Kidney (tissue), 13 donors: ENCODE measurements at regions not wholly inside any gene's neighbourhood (a gene's known extent, or its start where the extent isn't known, plus 50 kb on each side); places are given as distances from the start of the nearest gene placed in this dataset.

Experiments
- DNase-seq, 5 donors: peaks; one replicate each; pipeline ENCODE4 v3.0.0-alpha.2; 2013 to 2020
- FAIRE-seq: peaks from 2 replicates; lab custom pipeline; 2012; peaks lifted over from hg19 to GRCh38; lab: Jason Lieb, UNC
- H3K27ac ChIP-seq, 2 donors: one replicate each; pipeline ENCODE4 v1.7.0; 2013; ENCODE audit warnings: low read depth in 2 of 2, low read length in 2 of 2, inconsistent platforms in 1 of 2
- H3K27me3 ChIP-seq: one replicate; pipeline ENCODE4 v1.7.1; 2013; ENCODE audit warnings: low read length, inconsistent platforms; ENCODE audit not compliant: control insufficient read depth, insufficient read depth
- H3K36me3 ChIP-seq, 3 donors: one replicate each; pipeline versions ENCODE4 v1.7.0 to v1.7.1; 2013; ENCODE audit warnings: low read length in 3 of 3, control low read depth in 1 of 3, inconsistent platforms in 1 of 3; ENCODE audit not compliant: insufficient read depth in 3 of 3, control insufficient read depth in 2 of 3
- H3K4me1 ChIP-seq, 3 donors: one replicate each; pipeline versions ENCODE4 v1.7.0 to v1.7.1; 2013; ENCODE audit warnings: low read length in 3 of 3, inconsistent platforms in 1 of 3, low read depth in 1 of 3; ENCODE audit not compliant: control insufficient read depth in 2 of 3, insufficient read depth in 2 of 3
- H3K4me3 ChIP-seq, 3 donors: one replicate each; pipeline versions ENCODE4 v1.7.0 to v1.8.1; 2013; ENCODE audit warnings: low read length in 3 of 3, control low read depth in 1 of 3, inconsistent platforms in 1 of 3
- H3K9ac ChIP-seq, 3 donors: one replicate each; pipeline versions ENCODE4 v1.7.0 to v1.7.1; 2013; ENCODE audit warnings: low read length in 3 of 3, control low read depth in 1 of 3, inconsistent platforms in 1 of 3
- H3K9me3 ChIP-seq, 3 donors: one replicate each; pipeline versions ENCODE4 v1.7.0 to v1.7.1; 2013; ENCODE audit warnings: low read length in 3 of 3, control low read depth in 1 of 3, inconsistent platforms in 1 of 3; ENCODE audit not compliant: control insufficient read depth in 2 of 3, insufficient read depth in 1 of 3
- intact Hi-C: fragments of 100-400 bp; cut with DNase I; formaldehyde crosslinking; loops from one replicate; pipeline ENCODE4 v1.11.1; 2022
- TF ChIP-seq, protein P1 (sequence below): IDR thresholded peaks from 3 replicates; pipeline ENCODE4 v1.5.1; 2012; ENCODE audit warnings: mild to moderate bottlenecking, moderate library complexity, borderline replicate concordance; ENCODE audit not compliant: insufficient read depth; ENCODE audit errors: extremely low read depth
- donor health status: control.
- donor health status: control.
- donor health status: control.
- donor health status: control.
- donor health status: control.
- donor health status: DM: yes; HTN: yes; CAD: no.
- donor health status: Normal renal cell carcinoma (clear cell type).

- H3K9me3 ChIP-seq, result no peaks in the 10 kb centered on the region
- no peak overlapping the region for H3K4me3 ChIP-seq
- H3K4me1 ChIP-seq, result no peaks in the 10 kb centered on the region
- TF ChIP-seq, protein P1, sequence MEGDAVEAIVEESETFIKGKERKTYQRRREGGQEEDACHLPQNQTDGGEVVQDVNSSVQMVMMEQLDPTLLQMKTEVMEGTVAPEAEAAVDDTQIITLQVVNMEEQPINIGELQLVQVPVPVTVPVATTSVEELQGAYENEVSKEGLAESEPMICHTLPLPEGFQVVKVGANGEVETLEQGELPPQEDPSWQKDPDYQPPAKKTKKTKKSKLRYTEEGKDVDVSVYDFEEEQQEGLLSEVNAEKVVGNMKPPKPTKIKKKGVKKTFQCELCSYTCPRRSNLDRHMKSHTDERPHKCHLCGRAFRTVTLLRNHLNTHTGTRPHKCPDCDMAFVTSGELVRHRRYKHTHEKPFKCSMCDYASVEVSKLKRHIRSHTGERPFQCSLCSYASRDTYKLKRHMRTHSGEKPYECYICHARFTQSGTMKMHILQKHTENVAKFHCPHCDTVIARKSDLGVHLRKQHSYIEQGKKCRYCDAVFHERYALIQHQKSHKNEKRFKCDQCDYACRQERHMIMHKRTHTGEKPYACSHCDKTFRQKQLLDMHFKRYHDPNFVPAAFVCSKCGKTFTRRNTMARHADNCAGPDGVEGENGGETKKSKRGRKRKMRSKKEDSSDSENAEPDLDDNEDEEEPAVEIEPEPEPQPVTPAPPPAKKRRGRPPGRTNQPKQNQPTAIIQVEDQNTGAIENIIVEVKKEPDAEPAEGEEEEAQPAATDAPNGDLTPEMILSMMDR, result no peak
- FAIRE-seq (no peak), DNase-seq (no peak)
- H3K36me3 ChIP-seq, result no peaks in the 10 kb centered on the region
- H3K27me3 ChIP-seq, result no peaks in the 10 kb centered on the region
- intact Hi-C loops, result no loop called here
- H3K27ac ChIP-seq, result no peak overlapping the region
- H3K9ac ChIP-seq, result no peak overlapping the region
Measured at GRCh38 chr1:96340686-96341085, 380.9 kb upstream of the PTBP2 start.

DNA sequence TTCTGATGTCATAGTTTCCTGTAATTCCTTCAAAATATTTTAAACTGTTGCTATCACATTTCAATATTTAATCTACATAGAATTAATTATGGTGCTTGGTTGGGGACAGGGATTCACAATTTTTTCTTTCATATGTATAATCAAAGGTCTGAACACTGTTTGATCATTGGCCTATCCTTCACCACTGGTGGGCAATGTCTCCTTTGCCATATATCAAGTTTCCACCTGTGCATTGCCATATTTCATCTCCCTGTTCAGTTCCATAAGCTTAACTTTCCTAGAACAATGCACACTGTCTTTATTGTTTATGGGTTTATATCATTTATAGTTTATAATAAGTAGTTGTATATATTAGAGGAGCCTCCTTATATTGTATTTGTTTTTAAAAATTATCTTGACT lies 374.9 kb upstream of the PTBP2 start:
- no peak for FAIRE-seq

GRCh38 chr1:96349896-96350295 lies 371.7 kb upstream of the PTBP2 start:
- no peaks in the 10 kb centered on the region for H3K9me3 ChIP-seq
- FAIRE-seq (no peak), DNase-seq (peak in 1 of 5 donors; percentile 9)
- no peak overlapping the region for H3K4me3 ChIP-seq
- TF ChIP-seq, protein P1, result no peak
- no peaks in the 10 kb centered on the region for H3K36me3 ChIP-seq
- no peaks in the 10 kb centered on the region for H3K27me3 ChIP-seq
- H3K9ac ChIP-seq, result no peak overlapping the region
- H3K27ac ChIP-seq, result no peak overlapping the region
- intact Hi-C loops, result no loop called here
- H3K4me1 ChIP-seq, result no peaks in the 10 kb centered on the region

More for the DNA sequence above, 374.9 kb upstream of the PTBP2 start:
- Histone ChIP-seq H3K36me3 (no peaks in the 10 kb centered on the region), H3K9me3 (no peaks in the 10 kb centered on the region), H3K4me3 (no peak overlapping the region), H3K27ac (no peak overlapping the region), H3K4me1 (no peaks in the 10 kb centered on the region), H3K9ac (no peak overlapping the region), H3K27me3 (no peaks in the 10 kb centered on the region)
- TF ChIP-seq, protein P1, result no peak
- DNase-seq, result no peak
- intact Hi-C loops, result no loop called here

DNA sequence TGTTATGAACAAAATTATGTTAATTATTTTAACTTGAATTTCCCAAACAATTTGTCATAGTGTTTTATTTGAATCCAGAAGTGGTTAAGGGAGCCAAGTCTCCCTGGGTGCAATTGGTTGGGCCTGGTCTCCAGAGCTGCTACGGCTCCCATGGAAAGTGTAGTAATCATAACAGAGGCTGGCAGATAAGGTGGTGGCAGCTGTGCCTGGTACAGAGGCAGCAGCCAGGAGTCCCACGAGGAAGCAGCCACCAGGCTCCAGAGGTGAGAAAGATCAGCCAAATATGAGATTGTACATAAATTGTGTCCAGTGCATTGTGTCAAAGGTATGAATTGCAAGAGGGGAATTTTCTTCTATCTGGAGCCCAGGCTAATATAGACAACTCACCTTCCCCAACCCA lies 368.9 kb upstream of the PTBP2 start:
- Histone ChIP-seq H3K36me3 (no peaks in the 10 kb centered on the region), H3K4me3 (no peak overlapping the region), H3K9me3 (no peaks in the 10 kb centered on the region), H3K27me3 (no peaks in the 10 kb centered on the region), H3K27ac (no peak overlapping the region), H3K9ac (no peak overlapping the region), H3K4me1 (no peaks in the 10 kb centered on the region)
- TF ChIP-seq, protein P1, result no peak
- FAIRE-seq, result no peak
- intact Hi-C loops, result no loop called here
- no peak for DNase-seq
